CD4-positive, alpha-beta memory T cell (primary cell): ENCODE measurements at regions not wholly inside any gene's neighbourhood (a gene's known extent, or its start where the extent isn't known, plus 50 kb on each side); places are given as distances from the start of the nearest gene placed in this dataset.
A peak's percentile ranks its signal among the peaks of the same experiment; 100 is the strongest.

Experiments
- CTCF ChIA-PET: fragments of 350-600 bp; sonication (Branson Sonifier 250); formaldehyde crosslinking; loops from one replicate; lab custom pipeline; 2021; ENCODE audit warnings: inconsistent platforms; ENCODE audit not compliant: partially characterized antibody; lab: Charles Lee
- POLR2A ChIA-PET: fragments of 350-600 bp; sonication (Branson Sonifier 250); formaldehyde crosslinking; loops from one replicate; lab custom pipeline; 2021; ENCODE audit not compliant: partially characterized antibody; lab: Charles Lee
- DNase-seq, 5 donors: peaks; one replicate each; pipeline versions ENCODE4 v3.0.0 to v3.0.0-alpha.2; 2020 to 2022; ENCODE audit warnings: mixed read lengths in 1 of 5
- H3K27ac ChIP-seq: one replicate; pipeline ENCODE4 v1.7.0; 2013; ENCODE audit warnings: low read depth, low read length
- H3K27me3 ChIP-seq: 2 replicates; pipeline ENCODE4 v1.7.0; 2013; ENCODE audit warnings: mild to moderate bottlenecking, low read length, moderate library complexity; ENCODE audit not compliant: insufficient read depth
- H3K36me3 ChIP-seq: 2 replicates; pipeline ENCODE4 v1.7.0; 2013; ENCODE audit warnings: mild to moderate bottlenecking, low read length, moderate library complexity; ENCODE audit not compliant: insufficient read depth
- H3K4me1 ChIP-seq: 2 replicates; pipeline ENCODE4 v1.7.0; 2013; ENCODE audit warnings: mild to moderate bottlenecking, low read length, moderate library complexity; ENCODE audit not compliant: insufficient read depth
- H3K4me3 ChIP-seq, 2 donors: one replicate each; pipeline ENCODE4 v1.7.0; 2013; ENCODE audit warnings: low read length in 2 of 2, mild to moderate bottlenecking in 1 of 2
- H3K9me3 ChIP-seq, 2 donors: one replicate each; pipeline ENCODE4 v1.7.0; 2013; ENCODE audit warnings: low read length in 2 of 2, control low read depth in 1 of 2; ENCODE audit not compliant: control insufficient read depth in 1 of 2
- H3K27ac Mint-ChIP-seq, 7 donors: one replicate each; pipeline ENCODE4 v1.8.0; 2020 to 2021; ENCODE audit warnings: mixed read lengths in 7 of 7, mild to moderate bottlenecking in 6 of 7, inconsistent platforms in 3 of 7, moderate library complexity in 3 of 7
- H3K27me3 Mint-ChIP-seq, 2 donors: one replicate each; pipeline ENCODE4 v1.8.0; 2020 to 2021; ENCODE audit warnings: mixed read lengths in 2 of 2
- H3K36me3 Mint-ChIP-seq, 2 donors: one replicate each; pipeline ENCODE4 v1.8.0; 2020 to 2021; ENCODE audit warnings: mixed read lengths in 2 of 2, inconsistent platforms in 1 of 2, mild to moderate bottlenecking in 1 of 2
- H3K4me1 Mint-ChIP-seq, 4 donors: one replicate each; pipeline ENCODE4 v1.8.0; 2020 to 2021; ENCODE audit warnings: mixed read lengths in 4 of 4, mild to moderate bottlenecking in 1 of 4
- H3K4me3 Mint-ChIP-seq, 8 donors: one replicate each; pipeline ENCODE4 v1.8.0; 2020 to 2021; ENCODE audit warnings: mixed read lengths in 8 of 8, mild to moderate bottlenecking in 7 of 8, moderate library complexity in 6 of 8, inconsistent platforms in 3 of 8
- H3K9me3 Mint-ChIP-seq, 8 donors: one replicate each; pipeline ENCODE4 v1.8.0; 2020 to 2021; ENCODE audit warnings: mixed read lengths in 8 of 8, mild to moderate bottlenecking in 5 of 8, inconsistent platforms in 3 of 8, moderate library complexity in 1 of 8
- intact Hi-C: fragments of 100-400 bp; cut with micrococcal nuclease; formaldehyde crosslinking; loops from one replicate; pipeline ENCODE4 v1.15.1; 2023

DNA sequence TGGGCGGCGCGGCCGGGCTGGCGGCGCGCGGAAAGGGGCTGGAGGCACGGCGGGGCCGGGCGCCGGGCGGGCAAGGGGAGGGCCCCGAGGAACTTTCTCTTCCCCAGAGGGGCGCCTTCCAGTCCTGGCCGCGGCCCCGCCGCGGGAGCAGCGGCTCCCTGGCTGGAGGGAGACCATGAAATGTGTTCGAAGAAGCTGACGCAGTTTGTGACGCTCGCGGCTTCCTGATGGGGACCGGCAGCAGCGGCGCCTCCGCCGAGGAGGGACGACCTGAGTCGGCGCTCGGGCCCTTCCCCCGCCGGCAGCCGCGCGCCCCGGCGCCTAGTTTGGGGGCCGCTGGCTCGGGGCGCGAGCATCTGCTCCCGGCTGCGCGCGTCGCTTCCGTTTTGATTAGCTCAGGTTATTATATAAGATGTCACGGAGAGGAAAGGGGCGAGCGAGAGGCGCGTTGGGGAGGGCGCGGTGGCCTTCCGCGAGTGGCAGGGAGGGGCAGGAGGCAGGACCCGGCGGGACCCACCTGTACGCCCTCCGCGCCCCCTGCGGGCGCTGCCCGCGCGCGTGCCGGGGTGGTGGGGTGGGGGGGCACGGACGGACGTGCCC, 57.1 kb upstream of the PCGF5 start:
- DNase-seq, result peak; percentile 86 to 94 (median 90)
- H3K27ac ChIP-seq, result peak overlapping the region; percentile 83
- peaks cover 12 to 18% of the 10 kb centered on the region in 2 donors for H3K36me3 Mint-ChIP-seq
- peak overlapping the region; percentile 63 to 73 for H3K4me3 ChIP-seq
- H3K4me3 Mint-ChIP-seq, result peak overlapping the region; percentile 91 to 95 (median 93)
- peak overlapping the region; percentile 94 to 99 (median 97) for H3K27ac Mint-ChIP-seq
- H3K4me1 Mint-ChIP-seq, result peaks cover 36 to 65% (median 49%) of the 10 kb centered on the region in 4 donors
- peaks cover 0 to 3% (median 0%) of the 10 kb centered on the region in 8 donors for H3K9me3 Mint-ChIP-seq
- H3K27me3 ChIP-seq, result no peaks in the 10 kb centered on the region
- ChIA-PET POLR2A (interaction anchor here (0.5 to 5.3 kb wide), 25 partner anchors 9 to 1685 kb away, joined by 3 to 120 read pairs (median 5); partner anchors contain the start of genes BTAF1, EXOC6, PCGF5 and RPP30), CTCF (interaction anchor here (1.0 to 3.3 kb wide), 7 partner anchors 21 to 157 kb away, joined by 3 to 20 read pairs (median 5); partner anchors contain the start of gene PCGF5)
- H3K4me1 ChIP-seq, result peaks cover 47% of the 10 kb centered on the region
- H3K9me3 ChIP-seq, result no peaks in the 10 kb centered on the region
- no peaks in the 10 kb centered on the region for H3K27me3 Mint-ChIP-seq
- no peaks in the 10 kb centered on the region for H3K36me3 ChIP-seq
- intact Hi-C loops, result loop anchor here (1.0 to 10.0 kb wide), 9 partner anchors 38 to 1681 kb away; partner anchors contain the start of genes EXOC6, HECTD2, KIF11 and KIF20B

DNA sequence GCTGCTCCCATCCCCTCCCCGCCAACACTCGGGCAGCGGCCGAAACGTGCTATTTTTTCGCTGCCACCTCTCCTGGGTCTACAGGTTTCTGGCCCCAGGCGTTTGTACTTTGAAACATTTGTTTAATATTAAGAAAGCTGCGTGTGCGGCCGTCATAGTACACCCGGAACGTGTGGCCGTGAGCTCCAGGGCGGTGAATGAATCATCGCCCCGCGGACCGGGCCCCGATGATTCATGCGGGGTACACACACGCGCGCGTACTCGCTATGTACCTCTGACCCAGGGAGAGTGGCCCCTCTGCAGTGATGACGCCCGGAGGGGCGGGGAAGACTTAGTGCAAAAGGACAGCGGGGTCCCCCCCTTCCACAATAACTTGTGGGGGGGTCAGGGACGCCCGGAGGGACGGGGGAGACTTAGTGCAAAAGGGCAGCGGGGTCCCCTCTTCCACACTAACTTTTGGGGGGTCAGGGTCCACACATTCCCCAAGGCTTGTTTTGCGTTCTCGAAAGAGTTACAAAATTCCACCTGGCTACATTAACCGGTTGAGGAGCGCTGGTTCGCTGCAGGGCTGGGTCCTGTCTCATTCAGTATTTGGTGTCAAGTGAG, 56.5 kb upstream of the PCGF5 start:
- peak overlapping the region; percentile 95 to 99 (median 97) for H3K27ac Mint-ChIP-seq
- intact Hi-C loops, result loop anchor here (1.0 to 10.0 kb wide), 10 partner anchors 37 to 1681 kb away; partner anchors contain the start of genes EXOC6, HECTD2, KIF11 and KIF20B
- ChIA-PET CTCF (interaction anchor here (1.0 to 3.3 kb wide), 7 partner anchors 20 to 157 kb away, joined by 3 to 20 read pairs (median 5); partner anchors contain the start of gene PCGF5), POLR2A (interaction anchor here (0.6 to 5.3 kb wide), 26 partner anchors 9 to 1685 kb away, joined by 3 to 120 read pairs (median 5); partner anchors contain the start of genes BTAF1, EXOC6, PCGF5 and RPP30)
- peaks cover 0 to 3% (median 0%) of the 10 kb centered on the region in 8 donors for H3K9me3 Mint-ChIP-seq
- Histone ChIP-seq H3K9me3 (no peaks in the 10 kb centered on the region), H3K4me1 (peaks cover 48% of the 10 kb centered on the region), H3K36me3 (no peaks in the 10 kb centered on the region), H3K27ac (peak overlapping the region; percentile 83), H3K4me3 (peak overlapping the region; percentile 63 to 73), H3K27me3 (no peaks in the 10 kb centered on the region)
- peak overlapping the region; percentile 91 to 95 (median 93) for H3K4me3 Mint-ChIP-seq
- peaks cover 14 to 18% of the 10 kb centered on the region in 2 donors for H3K36me3 Mint-ChIP-seq
- peaks cover 36 to 67% (median 49%) of the 10 kb centered on the region in 4 donors for H3K4me1 Mint-ChIP-seq
- no peaks in the 10 kb centered on the region for H3K27me3 Mint-ChIP-seq
- peak in 2 of 5 donors; percentile 11 to 89 for DNase-seq

DNA sequence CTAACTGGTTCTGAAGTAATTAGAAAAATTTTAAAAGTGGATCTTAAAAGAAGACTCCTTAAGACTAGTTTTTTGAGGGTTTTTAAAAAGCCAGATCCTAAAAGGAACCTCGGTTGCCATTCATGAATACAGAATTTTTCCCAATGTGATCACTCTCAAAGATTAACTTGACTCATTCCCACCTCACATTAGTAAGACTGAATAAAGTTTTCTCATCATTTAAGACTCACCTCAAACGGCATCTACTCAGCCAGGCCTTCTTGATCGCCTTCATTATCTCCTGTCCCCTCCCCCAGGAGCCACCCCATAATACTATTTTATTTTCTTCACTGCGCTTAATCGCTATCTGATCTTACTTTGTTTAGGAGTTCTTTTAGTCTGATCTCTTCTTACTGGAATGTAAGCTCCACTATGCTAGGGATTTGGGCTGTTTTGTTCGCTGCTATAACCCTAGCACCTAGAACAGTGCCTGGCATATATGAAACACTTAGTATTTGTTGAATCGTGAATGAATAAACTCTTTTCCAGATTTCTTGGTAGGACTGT, 55.9 kb upstream of the PCGF5 start:
- Histone ChIP-seq H3K27ac (peak overlapping the region; percentile 83), H3K27me3 (no peaks in the 10 kb centered on the region), H3K9me3 (no peaks in the 10 kb centered on the region), H3K4me1 (peaks cover 48% of the 10 kb centered on the region), H3K36me3 (no peaks in the 10 kb centered on the region), H3K4me3 (peak overlapping the region in 1 of 2 donors; percentile 63)
- Mint-ChIP-seq H3K27ac (peak overlapping the region; percentile 95 to 99 (median 97)), H3K4me1 (peaks cover 37 to 72% (median 50%) of the 10 kb centered on the region in 4 donors), H3K9me3 (peaks cover 0 to 8% (median under 1%) of the 10 kb centered on the region in 8 donors), H3K27me3 (no peaks in the 10 kb centered on the region), H3K4me3 (peak overlapping the region; percentile 91 to 95 (median 93)), H3K36me3 (peaks cover 19 to 22% of the 10 kb centered on the region in 2 donors)
- POLR2A ChIA-PET, result interaction anchor here (1.7 to 5.3 kb wide), 8 partner anchors 8 to 86 kb away, joined by 5 to 120 read pairs (median 16); partner anchors contain the start of gene PCGF5
- CTCF ChIA-PET, result interaction anchor here (1.4 kb wide), 1 partner anchor 85 kb away, joined by 20 read pairs; no protein-coding TSS in a partner anchor
- intact Hi-C loops, result loop anchor here (1.0 to 10.0 kb wide), 4 partner anchors 158 to 1680 kb away; partner anchors contain the start of genes EXOC6, KIF11 and RPP30
- DNase-seq, result peak in 1 of 5 donors; percentile 9

DNA sequence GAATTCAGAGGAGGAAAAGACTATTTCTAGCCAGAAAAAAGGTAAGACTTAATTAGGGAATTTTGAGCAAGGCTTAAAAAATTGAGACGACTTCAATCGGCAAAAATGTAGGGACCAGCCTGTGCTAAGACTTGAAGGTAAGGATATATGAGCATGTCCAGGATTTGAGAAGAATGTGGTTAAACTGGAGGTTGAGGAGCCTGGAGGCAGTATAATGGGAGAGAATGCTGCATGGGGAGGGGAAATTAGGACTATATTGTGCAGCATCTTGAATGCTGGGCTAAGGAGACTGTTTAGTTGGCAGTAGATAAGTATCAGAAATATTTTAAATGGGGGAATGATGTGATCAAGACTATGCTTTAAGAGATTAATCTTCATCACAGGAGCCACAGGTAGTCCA, 53.1 kb upstream of the PCGF5 start:
- peaks cover 43 to 74% (median 59%) of the 10 kb centered on the region in 4 donors for H3K4me1 Mint-ChIP-seq
- POLR2A ChIA-PET, result interaction anchor here (1.2 kb wide), 1 partner anchor 60 kb away, joined by 4 read pairs; no protein-coding TSS in a partner anchor
- H3K27me3 Mint-ChIP-seq, result no peaks in the 10 kb centered on the region
- intact Hi-C loops, result loop anchor here (2.0 to 10.0 kb wide), 3 partner anchors 15 to 1677 kb away; partner anchors contain the start of genes EXOC6 and KIF11
- peaks cover 0 to 16% (median 9%) of the 10 kb centered on the region in 8 donors for H3K9me3 Mint-ChIP-seq
- H3K4me3 Mint-ChIP-seq, result peak overlapping the region in 1 of 8 donors; percentile 4
- H3K36me3 Mint-ChIP-seq, result peaks cover 22 to 31% of the 10 kb centered on the region in 2 donors
- no peak for DNase-seq
- Histone ChIP-seq H3K36me3 (no peaks in the 10 kb centered on the region), H3K27ac (no peak overlapping the region), H3K27me3 (no peaks in the 10 kb centered on the region), H3K4me3 (no peak overlapping the region), H3K9me3 (no peaks in the 10 kb centered on the region), H3K4me1 (peaks cover 52% of the 10 kb centered on the region)
- H3K27ac Mint-ChIP-seq, result peak overlapping the region in 4 of 7 donors; percentile 3 to 71 (median 56)
- CTCF ChIA-PET, result interaction anchor here (1.7 kb wide), 1 partner anchor 131 kb away, joined by 4 read pairs; no protein-coding TSS in a partner anchor

DNA sequence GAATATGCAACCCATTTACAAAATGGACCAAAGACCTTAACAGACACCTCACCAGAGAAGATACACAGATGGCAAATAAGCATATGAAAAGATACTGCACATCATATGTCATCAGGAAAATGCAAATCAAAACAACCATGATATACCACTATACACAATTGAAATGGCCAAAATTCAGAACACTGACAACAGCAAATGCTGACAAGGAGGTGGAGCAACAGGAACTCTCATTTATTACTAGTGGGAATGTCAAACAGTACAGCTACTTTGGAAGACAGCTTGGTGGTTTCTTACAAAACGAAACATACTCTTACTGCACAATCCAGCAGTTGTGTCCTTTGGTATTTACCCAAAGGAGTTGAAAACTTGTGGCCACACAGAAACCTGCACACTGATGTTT, 50.0 kb upstream of the PCGF5 start:
- Histone ChIP-seq H3K4me3 (no peak overlapping the region), H3K9me3 (no peaks in the 10 kb centered on the region), H3K27ac (no peak overlapping the region), H3K4me1 (peaks cover 45% of the 10 kb centered on the region), H3K27me3 (no peaks in the 10 kb centered on the region), H3K36me3 (no peaks in the 10 kb centered on the region)
- Mint-ChIP-seq H3K36me3 (peaks cover 32 to 36% of the 10 kb centered on the region in 2 donors), H3K27me3 (no peaks in the 10 kb centered on the region), H3K4me3 (peak overlapping the region in 2 of 8 donors; percentile 11 to 22), H3K9me3 (peaks cover 2 to 20% (median 13%) of the 10 kb centered on the region in 8 donors), H3K27ac (peak overlapping the region in 2 of 7 donors; percentile 13 to 69), H3K4me1 (peaks cover 42 to 79% (median 63%) of the 10 kb centered on the region in 4 donors)
- ChIA-PET CTCF (no interaction called here), POLR2A (interaction anchor here (4.5 kb wide), 1 partner anchor 8 kb away, joined by 24 read pairs; no protein-coding TSS in a partner anchor)
- intact Hi-C loops, result no loop called here
- no peak for DNase-seq
